WTC11 (cell line): ENCODE measurements at regions not wholly inside any gene's neighbourhood (a gene's known extent, or its start where the extent isn't known, plus 50 kb on each side); places are given as distances from the start of the nearest gene placed in this dataset.

Experiments
- ATAC-seq: fragments of 200-7000 bp; cut with Tn5 transposase; 2 replicates; pipeline ENCODE4 v1.10.0; 2021; ENCODE audit warnings: mild to moderate bottlenecking, moderate library complexity
- CTCF ChIA-PET: fragments of 300-600 bp; sonication (Branson Sonifier 250); formaldehyde crosslinking; loops from one replicate; lab custom pipeline; 2021; ENCODE audit warnings: antibody characterized with exemption; lab: Charles Lee
- POLR2A ChIA-PET: fragments of 350-600 bp; sonication (Branson Sonifier 250); formaldehyde crosslinking; loops from one replicate; lab custom pipeline; 2021; ENCODE audit warnings: antibody characterized with exemption; lab: Charles Lee
- DNase-seq: peaks from one replicate; pipeline ENCODE4 v3.0.0; 2021; ENCODE audit warnings: low spot score
- H3K27ac Mint-ChIP-seq: 2 replicates; pipeline ENCODE4 v1.8.0; 2021; ENCODE audit warnings: mixed read lengths
- H3K27me3 Mint-ChIP-seq: 2 replicates; pipeline ENCODE4 v1.8.0; 2021; ENCODE audit warnings: low read depth, mild to moderate bottlenecking, moderate library complexity, mixed read lengths
- H3K36me3 Mint-ChIP-seq: 2 replicates; pipeline ENCODE4 v1.8.0; 2021; ENCODE audit warnings: mixed read lengths
- H3K4me1 Mint-ChIP-seq: 2 replicates; pipeline ENCODE4 v1.8.0; 2022; ENCODE audit warnings: mixed read lengths
- H3K4me3 Mint-ChIP-seq: 2 replicates; pipeline ENCODE4 v1.8.0; 2021; ENCODE audit warnings: mild to moderate bottlenecking, moderate library complexity, mixed read lengths
- H3K9me3 Mint-ChIP-seq: 2 replicates; pipeline ENCODE4 v1.8.0; 2021; ENCODE audit warnings: mixed read lengths
- ATF1 ChIP-seq: sonication (generic); formaldehyde crosslinking; IDR thresholded peaks from 2 replicates; pipeline ENCODE4 v1.8.1; 2023; ENCODE audit warnings: mild to moderate bottlenecking, moderate library complexity, missing genetic modification reagents
- CBFB ChIP-seq: sonication (generic); formaldehyde crosslinking; IDR thresholded peaks from 2 replicates; pipeline ENCODE4 v1.8.1; 2022; ENCODE audit warnings: mild to moderate bottlenecking, low read depth, missing genetic modification reagents
- ELF4 ChIP-seq: sonication (generic); formaldehyde crosslinking; IDR thresholded peaks from 2 replicates; pipeline ENCODE4 v1.8.1; 2022; ENCODE audit warnings: low read depth, mild to moderate bottlenecking, moderate library complexity, missing genetic modification reagents
- FOXK1 ChIP-seq: sonication (generic); formaldehyde crosslinking; IDR thresholded peaks from 2 replicates; pipeline ENCODE4 v1.8.0; 2022; ENCODE audit warnings: mild to moderate bottlenecking, moderate library complexity, missing genetic modification reagents
- FOXP1 ChIP-seq: sonication (generic); formaldehyde crosslinking; IDR thresholded peaks from 2 replicates; pipeline ENCODE4 v1.8.0; 2022; ENCODE audit warnings: missing genetic modification reagents, mild to moderate bottlenecking, moderate library complexity, borderline replicate concordance
- GTF2I ChIP-seq: fragments of 250-450 bp; sonication (Bioruptor Pico); conservative IDR thresholded peaks from 2 replicates; pipeline ENCODE4 v1.4.0; 2021; ENCODE audit warnings: mild to moderate bottlenecking
- HMGA2 ChIP-seq: fragments of 250-450 bp; sonication (Bioruptor Pico); IDR thresholded peaks from 2 replicates; pipeline ENCODE4 v1.4.0; 2021; ENCODE audit warnings: mild to moderate bottlenecking, moderate library complexity
- HMGXB4 ChIP-seq: sonication (generic); formaldehyde crosslinking; IDR thresholded peaks from 2 replicates; pipeline ENCODE4 v1.8.1; 2023; ENCODE audit warnings: mild to moderate bottlenecking, moderate library complexity, missing genetic modification reagents
- KAT7 ChIP-seq: sonication (generic); formaldehyde crosslinking; IDR thresholded peaks from 2 replicates; pipeline ENCODE4 v1.8.1; 2023; ENCODE audit warnings: missing genetic modification reagents, mild to moderate bottlenecking, borderline replicate concordance
- MXD4 ChIP-seq: fragments of 250-450 bp; sonication (Bioruptor Pico); IDR thresholded peaks from 2 replicates; pipeline ENCODE4 v1.8.0; 2021; ENCODE audit warnings: mild to moderate bottlenecking, moderate library complexity, borderline replicate concordance
- NFE2L1 ChIP-seq: sonication (generic); formaldehyde crosslinking; IDR thresholded peaks from 2 replicates; pipeline ENCODE4 v1.8.1; 2023; ENCODE audit warnings: missing genetic modification reagents
- NR1H2 ChIP-seq: sonication (generic); formaldehyde crosslinking; IDR thresholded peaks from 2 replicates; pipeline ENCODE4 v1.9.0; 2021; ENCODE audit warnings: mild to moderate bottlenecking, moderate library complexity, missing genetic modification reagents
- NR2C2 ChIP-seq: sonication (generic); formaldehyde crosslinking; IDR thresholded peaks from 2 replicates; pipeline ENCODE4 v1.8.0; 2022; ENCODE audit warnings: mild to moderate bottlenecking, missing genetic modification reagents
- OVOL2 ChIP-seq: fragments of 250-450 bp; sonication (Bioruptor Pico); IDR thresholded peaks from 2 replicates; pipeline ENCODE4 v1.9.0; 2021; ENCODE audit warnings: mild to moderate bottlenecking, borderline replicate concordance
- STAT6 ChIP-seq: sonication (generic); formaldehyde crosslinking; conservative IDR thresholded peaks from 2 replicates; pipeline ENCODE4 v1.8.1; 2023; ENCODE audit warnings: mild to moderate bottlenecking, low read depth, missing genetic modification reagents, moderate library complexity
- TP53 ChIP-seq: sonication (generic); formaldehyde crosslinking; IDR thresholded peaks from 2 replicates; pipeline ENCODE4 v1.8.1; 2023; ENCODE audit warnings: mild to moderate bottlenecking, missing genetic modification reagents
- USF1 ChIP-seq: sonication (generic); formaldehyde crosslinking; IDR thresholded peaks from 2 replicates; pipeline ENCODE4 v1.8.0; 2022; ENCODE audit warnings: mild to moderate bottlenecking, missing genetic modification reagents
- ZNF121 ChIP-seq: sonication (generic); formaldehyde crosslinking; IDR thresholded peaks from 2 replicates; pipeline ENCODE4 v1.8.0; 2023; ENCODE audit warnings: missing genetic modification reagents
- ZNF219 ChIP-seq: sonication (generic); formaldehyde crosslinking; IDR thresholded peaks from 2 replicates; pipeline ENCODE4 v1.8.0; 2023; ENCODE audit warnings: missing genetic modification reagents, mild to moderate bottlenecking, borderline replicate concordance
- ZNF263 ChIP-seq: sonication (generic); formaldehyde crosslinking; IDR thresholded peaks from 2 replicates; pipeline ENCODE4 v1.8.1; 2022; ENCODE audit warnings: low read depth, mild to moderate bottlenecking, moderate library complexity, missing genetic modification reagents
- ZNF671 ChIP-seq: fragments of 250-450 bp; sonication (Bioruptor Pico); IDR thresholded peaks from 2 replicates; pipeline ENCODE4 v1.8.0; 2021; ENCODE audit warnings: mild to moderate bottlenecking
- TF ChIP-seq, protein P1 (sequence below): fragments of 250-450 bp; sonication (Bioruptor Pico); IDR thresholded peaks from 2 replicates; pipeline ENCODE4 v1.9.0; 2021; ENCODE audit warnings: mild to moderate bottlenecking
- TF ChIP-seq, protein P2 (sequence below): fragments of 250-450 bp; sonication (Bioruptor Pico); IDR thresholded peaks from 2 replicates; pipeline ENCODE4 v1.9.0; 2021; ENCODE audit warnings: moderate library complexity, mild to moderate bottlenecking, inconsistent platforms, borderline replicate concordance
- TF ChIP-seq, protein P3 (sequence below): fragments of 200-600 bp; IDR thresholded peaks from 2 replicates; pipeline ENCODE4 v1.8.0; 2022; ENCODE audit warnings: antibody characterized with exemption

DNA sequence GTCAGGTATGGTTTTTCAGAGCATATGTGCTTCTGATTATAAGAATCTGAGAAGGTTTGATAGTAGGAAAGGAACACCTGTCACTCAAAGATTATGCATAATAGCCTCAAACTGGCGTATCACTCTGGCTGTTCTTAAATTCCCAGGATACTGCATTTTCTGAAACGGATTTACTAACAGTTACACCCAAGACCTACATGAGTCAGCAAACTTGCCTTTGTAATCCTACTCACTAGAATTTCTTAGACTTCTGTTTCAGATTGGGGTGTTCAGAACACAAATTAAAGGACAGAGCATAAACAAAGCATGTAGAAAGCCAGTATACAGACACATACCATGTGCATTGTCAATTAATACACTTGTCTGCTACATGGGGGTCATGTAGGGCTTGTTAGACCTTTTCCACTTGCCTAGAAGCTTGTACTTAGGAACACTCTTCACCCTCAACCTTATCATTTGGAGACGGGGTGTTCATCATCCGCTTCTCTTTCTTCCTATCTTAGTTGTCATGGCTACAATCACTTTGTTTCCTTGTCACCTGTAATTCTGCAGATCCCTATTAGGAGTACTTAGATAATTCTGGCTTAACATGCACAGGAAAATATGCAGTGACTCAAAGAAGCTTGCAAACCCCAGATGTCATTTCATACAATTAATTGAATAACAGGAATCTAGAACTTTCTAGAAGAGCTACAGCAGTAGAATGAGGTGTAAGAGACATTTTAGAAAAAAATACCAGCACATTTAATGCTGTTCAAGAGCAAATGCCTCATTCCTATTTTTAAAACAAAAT is 593.0 kb upstream of the TENM3 start (continued):
- TF ChIP-seq ZNF121 (CRISPR knock-in tag) = no peak
- no peak for TF ChIP-seq KAT7 (CRISPR knock-in tag)
- no peak for TF ChIP-seq ELF4
- TF ChIP-seq HMGA2 (CRISPR knock-in tag) = no peak
- no peak for TF ChIP-seq FOXK1
- TF ChIP-seq ZNF263 = no peak
- no peak for TF ChIP-seq STAT6 (CRISPR knock-in tag)
- TF ChIP-seq, protein P1, sequence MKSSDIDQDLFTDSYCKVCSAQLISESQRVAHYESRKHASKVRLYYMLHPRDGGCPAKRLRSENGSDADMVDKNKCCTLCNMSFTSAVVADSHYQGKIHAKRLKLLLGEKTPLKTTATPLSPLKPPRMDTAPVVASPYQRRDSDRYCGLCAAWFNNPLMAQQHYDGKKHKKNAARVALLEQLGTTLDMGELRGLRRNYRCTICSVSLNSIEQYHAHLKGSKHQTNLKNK (CRISPR knock-in tag) = no peak

GRCh38 chr4:181656748-181657147 is 586.5 kb upstream of the TENM3 start:
- TF ChIP-seq FOXP1 (CRISPR knock-in tag) (no peak), ZNF671 (CRISPR knock-in tag) (no peak), CBFB (CRISPR knock-in tag) (no peak), ZNF219 (CRISPR knock-in tag) (no peak), OVOL2 (CRISPR knock-in tag) (no peak), GTF2I (CRISPR knock-in tag) (no peak), NR1H2 (CRISPR knock-in tag) (no peak), MXD4 (no peak), USF1 (CRISPR knock-in tag) (no peak), ATF1 (CRISPR knock-in tag) (no peak), HMGXB4 (CRISPR knock-in tag) (no peak), NR2C2 (no peak), NFE2L1 (CRISPR knock-in tag) (no peak), TP53 (CRISPR knock-in tag) (no peak)
- TF ChIP-seq, protein P2, sequence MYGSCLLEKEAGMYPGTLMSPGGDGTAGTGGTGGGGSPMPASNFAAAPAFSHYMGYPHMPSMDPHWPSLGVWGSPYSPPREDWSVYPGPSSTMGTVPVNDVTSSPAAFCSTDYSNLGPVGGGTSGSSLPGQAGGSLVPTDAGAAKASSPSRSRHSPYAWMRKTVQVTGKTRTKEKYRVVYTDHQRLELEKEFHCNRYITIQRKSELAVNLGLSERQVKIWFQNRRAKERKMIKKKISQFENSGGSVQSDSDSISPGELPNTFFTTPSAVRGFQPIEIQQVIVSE (CRISPR knock-in tag) = no peak
- TF ChIP-seq, protein P3, sequence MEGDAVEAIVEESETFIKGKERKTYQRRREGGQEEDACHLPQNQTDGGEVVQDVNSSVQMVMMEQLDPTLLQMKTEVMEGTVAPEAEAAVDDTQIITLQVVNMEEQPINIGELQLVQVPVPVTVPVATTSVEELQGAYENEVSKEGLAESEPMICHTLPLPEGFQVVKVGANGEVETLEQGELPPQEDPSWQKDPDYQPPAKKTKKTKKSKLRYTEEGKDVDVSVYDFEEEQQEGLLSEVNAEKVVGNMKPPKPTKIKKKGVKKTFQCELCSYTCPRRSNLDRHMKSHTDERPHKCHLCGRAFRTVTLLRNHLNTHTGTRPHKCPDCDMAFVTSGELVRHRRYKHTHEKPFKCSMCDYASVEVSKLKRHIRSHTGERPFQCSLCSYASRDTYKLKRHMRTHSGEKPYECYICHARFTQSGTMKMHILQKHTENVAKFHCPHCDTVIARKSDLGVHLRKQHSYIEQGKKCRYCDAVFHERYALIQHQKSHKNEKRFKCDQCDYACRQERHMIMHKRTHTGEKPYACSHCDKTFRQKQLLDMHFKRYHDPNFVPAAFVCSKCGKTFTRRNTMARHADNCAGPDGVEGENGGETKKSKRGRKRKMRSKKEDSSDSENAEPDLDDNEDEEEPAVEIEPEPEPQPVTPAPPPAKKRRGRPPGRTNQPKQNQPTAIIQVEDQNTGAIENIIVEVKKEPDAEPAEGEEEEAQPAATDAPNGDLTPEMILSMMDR = no peak
- TF ChIP-seq, all 79 proteins: peak for 0
- peaks cover 9% of the 10 kb centered on the region for H3K4me1 Mint-ChIP-seq
- H3K27ac Mint-ChIP-seq = no peak overlapping the region
- ChIA-PET POLR2A (no interaction called here), CTCF (no interaction called here)
- DNase-seq (no peak), ATAC-seq (no peak)
- H3K4me3 Mint-ChIP-seq = no peak overlapping the region
- peaks cover 7% of the 10 kb centered on the region; the same call in 1 of the 2 replicates for H3K9me3 Mint-ChIP-seq
- H3K36me3 Mint-ChIP-seq = no peaks in the 10 kb centered on the region
- H3K27me3 Mint-ChIP-seq = no peaks in the 10 kb centered on the region
